22Rv1 (cell line): ENCODE measurements at regions not wholly inside any gene's neighbourhood (a gene's known extent, or its start where the extent isn't known, plus 50 kb on each side); places are given as distances from the start of the nearest gene placed in this dataset.

Experiments
- ZFX ChIP-seq: fragments of 450-650 bp; IDR thresholded peaks from 2 replicates; pipeline ENCODE4 v1.6.1; 2017; ENCODE audit warnings: antibody characterized with exemption, borderline replicate concordance
- TF ChIP-seq, protein P1 (sequence below): fragments of 450-650 bp; IDR thresholded peaks from 2 replicates; pipeline ENCODE4 v1.5.1; 2017; ENCODE audit warnings: mild to moderate bottlenecking

DNA sequence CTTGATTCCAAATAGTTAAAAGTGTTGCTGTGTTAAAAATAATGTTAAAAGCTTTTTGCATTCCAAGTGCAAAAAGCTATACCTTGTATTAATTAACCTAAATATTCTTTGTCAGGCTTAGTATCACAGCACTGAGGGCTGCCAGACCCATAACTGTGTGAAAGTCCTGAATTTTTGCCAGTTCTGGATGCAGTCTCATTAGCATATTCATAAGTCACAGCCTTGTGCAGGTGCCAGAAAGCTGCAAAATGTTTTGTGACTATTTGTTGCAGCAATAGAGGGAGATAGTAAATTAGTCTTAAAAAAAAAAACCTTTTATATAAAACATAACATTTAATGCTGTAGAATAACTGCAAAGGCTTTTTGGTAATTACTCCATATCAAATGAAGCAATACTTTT, 56.6 kb downstream of the SLITRK1 start:
- TF ChIP-seq, protein P1, sequence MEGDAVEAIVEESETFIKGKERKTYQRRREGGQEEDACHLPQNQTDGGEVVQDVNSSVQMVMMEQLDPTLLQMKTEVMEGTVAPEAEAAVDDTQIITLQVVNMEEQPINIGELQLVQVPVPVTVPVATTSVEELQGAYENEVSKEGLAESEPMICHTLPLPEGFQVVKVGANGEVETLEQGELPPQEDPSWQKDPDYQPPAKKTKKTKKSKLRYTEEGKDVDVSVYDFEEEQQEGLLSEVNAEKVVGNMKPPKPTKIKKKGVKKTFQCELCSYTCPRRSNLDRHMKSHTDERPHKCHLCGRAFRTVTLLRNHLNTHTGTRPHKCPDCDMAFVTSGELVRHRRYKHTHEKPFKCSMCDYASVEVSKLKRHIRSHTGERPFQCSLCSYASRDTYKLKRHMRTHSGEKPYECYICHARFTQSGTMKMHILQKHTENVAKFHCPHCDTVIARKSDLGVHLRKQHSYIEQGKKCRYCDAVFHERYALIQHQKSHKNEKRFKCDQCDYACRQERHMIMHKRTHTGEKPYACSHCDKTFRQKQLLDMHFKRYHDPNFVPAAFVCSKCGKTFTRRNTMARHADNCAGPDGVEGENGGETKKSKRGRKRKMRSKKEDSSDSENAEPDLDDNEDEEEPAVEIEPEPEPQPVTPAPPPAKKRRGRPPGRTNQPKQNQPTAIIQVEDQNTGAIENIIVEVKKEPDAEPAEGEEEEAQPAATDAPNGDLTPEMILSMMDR, result no peak
- no peak for TF ChIP-seq ZFX
